ENCODE measurements at regions not wholly inside any gene's neighbourhood (a gene's known extent, or its start where the extent isn't known, plus 50 kb on each side); places are given as distances from the start of the nearest gene placed in this dataset.

GRCh38 chr16:26729951-26730541 is 336.7 kb upstream of the C16orf82 start:
- no peaks in the 10 kb centered on the region; a peak in 2 of 5 replicates for H3K27me3 ChIP-seq (ENCODE audit: control insufficient read depth in 2 of 2, insufficient read depth in 2 of 2, low read length in 2 of 2)
- ChIA-PET POLR2A (no interaction called here), CTCF (ENCODE audit: low intra/inter-chr PET ratio) (no interaction called here)
- FAIRE-seq (no peak), DNase-seq (ENCODE audit: extremely low read depth in 1 of 4, low spot score in 3 of 4) (no peak), ATAC-seq (no peak)
- in situ Hi-C loops (cut with MboI), result no loop called here
- WGBS (ENCODE audit: insufficient coverage, low coverage, missing lambda C conversion rate), result 0% methylated on average over 2 of the region's 2 CpGs
- no TSS peak for BruUV-seq (replicated peaks)
- H3K36me3 ChIP-seq (ENCODE audit: control insufficient read depth, insufficient read depth, low read length), result no peaks in the 10 kb centered on the region
- H3K4me3 ChIP-seq, result no peak overlapping the region
- no peak overlapping the region for H3K4me2 ChIP-seq (ENCODE audit: insufficient read depth, low read length)
- no peaks in the 10 kb centered on the region; the same call in 1 of the 2 replicates for H4K20me1 ChIP-seq (replicated peaks; ENCODE audit: control insufficient read depth, insufficient read depth, low read length)
- no peaks in the 10 kb centered on the region for H3K9me1 ChIP-seq (ENCODE audit: control insufficient read depth, insufficient read depth, low read length)
- H3K9me3 ChIP-seq (replicated peaks; ENCODE audit: control insufficient read depth, insufficient read depth, low read depth, low read length), result no peaks in the 10 kb centered on the region
- H3K79me2 ChIP-seq (ENCODE audit: control insufficient read depth, insufficient read depth, low read length), result no peaks in the 10 kb centered on the region
- no peak overlapping the region for H2AFZ ChIP-seq (ENCODE audit: low read depth, low read length)
- no peak overlapping the region for H3K27ac ChIP-seq (ENCODE audit: extremely low read depth, low read depth, low read length)
- intact Hi-C loops (cut with micrococcal nuclease), result no loop called here
- H3K4me1 ChIP-seq (replicated peaks in 1 of 2; ENCODE audit: control insufficient read depth in 2 of 2, insufficient read depth in 2 of 2, low read length in 2 of 2), result no peaks in the 10 kb centered on the region
- H3K9ac ChIP-seq (ENCODE audit: insufficient read depth in 1 of 2, low read depth in 2 of 2, low read length in 2 of 2), result no peak overlapping the region
- TF ChIP-seq, protein P1, sequence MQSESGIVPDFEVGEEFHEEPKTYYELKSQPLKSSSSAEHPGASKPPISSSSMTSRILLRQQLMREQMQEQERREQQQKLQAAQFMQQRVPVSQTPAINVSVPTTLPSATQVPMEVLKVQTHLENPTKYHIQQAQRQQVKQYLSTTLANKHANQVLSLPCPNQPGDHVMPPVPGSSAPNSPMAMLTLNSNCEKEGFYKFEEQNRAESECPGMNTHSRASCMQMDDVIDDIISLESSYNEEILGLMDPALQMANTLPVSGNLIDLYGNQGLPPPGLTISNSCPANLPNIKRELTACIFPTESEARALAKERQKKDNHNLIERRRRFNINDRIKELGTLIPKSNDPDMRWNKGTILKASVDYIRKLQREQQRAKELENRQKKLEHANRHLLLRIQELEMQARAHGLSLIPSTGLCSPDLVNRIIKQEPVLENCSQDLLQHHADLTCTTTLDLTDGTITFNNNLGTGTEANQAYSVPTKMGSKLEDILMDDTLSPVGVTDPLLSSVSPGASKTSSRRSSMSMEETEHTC (IDR thresholded peaks at IDR 0.05), result no peak
- TF ChIP-seq NBN (IDR thresholded peaks at IDR 0.05; ENCODE audit: low read depth) (no peak), YY1 (IDR thresholded peaks at IDR 0.05; ENCODE audit: borderline replicate concordance in 1 of 3, control insufficient read depth in 1 of 3, extremely low read depth in 1 of 3, insufficient read depth in 3 of 3, insufficient read length in 1 of 3, insufficient replicate concordance in 2 of 3, low read depth in 1 of 3, low read length in 2 of 3) (no peak), SP2 (IDR thresholded peaks at IDR 0.05; ENCODE audit: extremely low read depth, low read depth, low read length, poor library complexity, severe bottlenecking) (no peak), ZNF584 (CRISPR knock-in tag; IDR thresholded peaks at IDR 0.05; ENCODE audit: low read depth) (no peak), NR1H2 (CRISPR knock-in tag; IDR thresholded peaks at IDR 0.05) (no peak), XRCC4 (IDR thresholded peaks at IDR 0.05; ENCODE audit: extremely low read depth, insufficient read depth, insufficient read length) (no peak), STAT5B (CRISPR knock-in tag; IDR thresholded peaks at IDR 0.05) (no peak), ZNF140 (CRISPR knock-in tag; IDR thresholded peaks at IDR 0.05) (no peak), ZC3H11A (IDR thresholded peaks at IDR 0.05; ENCODE audit: low read depth, low read length) (no peak), TCF7L2 (IDR thresholded peaks at IDR 0.05; ENCODE audit: low read depth, low read length) (no peak)
- TF ChIP-seq, protein P2, sequence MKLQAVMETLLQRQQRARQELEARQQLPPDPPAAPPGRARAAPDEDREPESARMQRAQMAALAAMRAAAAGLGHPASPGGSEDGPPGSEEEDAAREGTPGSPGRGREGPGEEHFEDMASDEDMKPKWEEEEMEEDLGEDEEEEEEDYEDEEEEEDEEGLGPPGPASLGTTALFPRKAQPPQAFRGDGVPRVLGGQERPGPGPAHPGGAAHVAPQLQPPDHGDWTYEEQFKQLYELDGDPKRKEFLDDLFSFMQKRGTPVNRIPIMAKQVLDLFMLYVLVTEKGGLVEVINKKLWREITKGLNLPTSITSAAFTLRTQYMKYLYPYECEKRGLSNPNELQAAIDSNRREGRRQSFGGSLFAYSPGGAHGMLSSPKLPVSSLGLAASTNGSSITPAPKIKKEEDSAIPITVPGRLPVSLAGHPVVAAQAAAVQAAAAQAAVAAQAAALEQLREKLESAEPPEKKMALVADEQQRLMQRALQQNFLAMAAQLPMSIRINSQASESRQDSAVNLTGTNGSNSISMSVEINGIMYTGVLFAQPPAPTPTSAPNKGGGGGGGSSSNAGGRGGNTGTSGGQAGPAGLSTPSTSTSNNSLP (IDR thresholded peaks at IDR 0.05; ENCODE audit: borderline replicate concordance, low read depth, low read length), result no peak
